Keratinocyte (primary cell): ENCODE measurements at regions not wholly inside any gene's neighbourhood (a gene's known extent, or its start where the extent isn't known, plus 50 kb on each side); places are given as distances from the start of the nearest gene placed in this dataset.

Experiments
- CTCF ChIP-seq, 3 experiments: IDR thresholded peaks in 1 of 3; conservative IDR thresholded peaks in 1 of 3; optimal IDR thresholded peaks in 1 of 3; 2 replicates in 2 of 3; 3 replicates in 1 of 3; pipeline versions ENCODE3 to v1.5.1; 2011; ENCODE audit warnings: low read length in 3 of 3, mild to moderate bottlenecking in 3 of 3, moderate library complexity in 2 of 3, control low read depth in 1 of 3, inconsistent platforms in 1 of 3; ENCODE audit not compliant: insufficient read depth in 2 of 3; ENCODE audit errors: extremely low read depth in 1 of 3
- EZH2 ChIP-seq: IDR thresholded peaks from one replicate; pipeline ENCODE4 v1.6.1; 2012; ENCODE audit warnings: inconsistent platforms, mild to moderate bottlenecking, low read length, moderate library complexity

DNA sequence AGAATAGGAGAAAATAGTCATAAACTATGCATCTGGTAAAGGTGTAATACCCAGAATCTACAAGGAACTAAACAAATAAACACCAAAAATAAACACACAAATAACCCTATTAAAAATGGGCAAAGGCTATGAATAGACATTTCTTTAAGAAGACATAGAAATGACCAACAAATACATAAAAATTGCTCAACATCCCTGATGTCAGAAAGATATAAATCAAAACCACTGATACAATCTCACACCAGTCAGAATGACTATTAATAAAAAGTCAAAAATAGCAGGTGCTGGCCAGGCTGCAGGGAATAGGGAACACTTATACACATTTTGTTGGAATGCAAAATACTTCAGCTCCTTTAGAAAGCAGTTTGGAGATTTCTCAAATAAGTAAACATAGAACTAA, 352.1 kb upstream of the SLITRK1 start:
- TF ChIP-seq CTCF (optimal IDR thresholded peaks at IDR 0.05 in 1 of 3, IDR thresholded peaks at IDR 0.05 in 1 of 3, conservative IDR thresholded peaks at IDR 0.05 in 1 of 3; ENCODE audit: extremely low read depth in 1 of 3, insufficient read depth in 2 of 3, low read length in 3 of 3) = no peak
- no peak for TF ChIP-seq EZH2
